ENCODE measurements at regions not wholly inside any gene's neighbourhood (a gene's known extent, or its start where the extent isn't known, plus 50 kb on each side); places are given as distances from the start of the nearest gene placed in this dataset.
"Not testable (repeated sequence)": the region's sequence is repeated elsewhere in the genome, so short reads cannot be mapped to it uniquely, and the experiment has no call there.

DNA sequence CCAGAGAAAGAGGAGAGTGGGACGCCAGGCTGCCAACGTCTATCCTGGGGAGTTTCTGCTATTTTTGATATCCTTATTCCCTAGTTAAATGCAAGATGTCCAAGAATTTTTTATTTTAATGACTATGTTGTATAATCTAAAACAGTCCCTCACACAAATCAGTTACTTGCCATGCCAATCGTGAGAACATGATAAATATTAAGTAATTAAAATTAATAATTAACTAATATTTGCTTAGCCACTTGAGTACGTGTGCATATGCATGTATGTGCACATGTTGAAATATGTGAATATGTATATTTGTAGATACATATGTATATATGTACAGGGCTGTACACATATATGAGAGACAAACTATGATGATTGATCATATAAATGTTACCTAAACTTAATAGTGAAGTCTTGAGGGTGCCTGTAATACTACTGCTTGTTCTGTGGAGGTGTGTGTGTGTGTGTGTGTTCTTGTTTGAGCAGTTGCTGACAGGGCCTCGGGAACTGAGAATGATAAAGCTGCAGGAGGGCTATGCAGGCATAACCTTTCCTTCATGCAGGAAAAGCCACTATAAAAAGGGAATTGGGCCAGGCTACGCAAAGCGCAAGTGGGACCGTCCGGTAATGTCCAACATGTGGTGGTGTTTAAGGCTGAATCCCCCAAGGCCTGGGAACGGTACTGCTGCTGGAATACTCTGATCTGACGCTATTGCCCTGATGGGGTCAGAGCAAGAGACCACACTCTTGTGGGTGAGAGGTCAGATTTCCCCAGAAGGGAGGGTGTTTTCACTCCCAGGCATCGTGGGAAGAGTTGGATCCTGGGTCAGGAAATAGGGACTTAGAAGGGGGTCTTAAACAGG is 148.3 kb upstream of the TBX18 start:
- DNase-seq, result no peak

DNA sequence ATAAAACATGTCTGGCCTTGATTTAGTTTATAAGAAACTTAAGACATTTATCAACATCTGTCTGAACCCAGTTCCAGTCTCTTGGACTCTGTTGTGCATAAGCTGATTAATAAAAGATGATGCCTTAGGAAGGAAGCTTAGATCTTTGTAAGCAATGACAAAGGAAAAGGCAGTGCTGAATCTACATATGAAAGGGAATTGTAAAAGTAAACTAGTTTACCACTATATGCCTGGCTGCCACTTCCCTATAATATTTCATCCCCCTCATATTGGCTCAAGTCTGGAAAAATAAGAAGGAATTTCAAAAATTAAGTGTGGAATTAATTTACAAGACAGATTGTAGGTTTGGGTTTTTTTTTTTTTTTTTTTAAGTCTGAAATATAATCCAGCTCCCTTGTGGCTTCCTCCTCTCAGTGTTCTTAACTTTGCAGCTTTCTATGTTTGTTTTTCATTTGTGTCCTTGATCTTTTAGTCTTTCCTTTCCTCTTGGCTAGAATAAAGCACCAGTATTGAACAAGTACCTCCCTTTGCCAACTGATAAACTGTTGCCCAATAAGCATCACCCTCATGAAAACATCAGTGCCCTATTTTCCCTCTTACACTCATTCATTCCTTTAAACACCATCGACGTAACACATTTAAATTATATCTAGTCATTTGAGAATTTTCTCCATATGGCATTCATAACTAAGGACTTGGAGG is 146.7 kb upstream of the TBX18 start:
- no peak for DNase-seq

DNA sequence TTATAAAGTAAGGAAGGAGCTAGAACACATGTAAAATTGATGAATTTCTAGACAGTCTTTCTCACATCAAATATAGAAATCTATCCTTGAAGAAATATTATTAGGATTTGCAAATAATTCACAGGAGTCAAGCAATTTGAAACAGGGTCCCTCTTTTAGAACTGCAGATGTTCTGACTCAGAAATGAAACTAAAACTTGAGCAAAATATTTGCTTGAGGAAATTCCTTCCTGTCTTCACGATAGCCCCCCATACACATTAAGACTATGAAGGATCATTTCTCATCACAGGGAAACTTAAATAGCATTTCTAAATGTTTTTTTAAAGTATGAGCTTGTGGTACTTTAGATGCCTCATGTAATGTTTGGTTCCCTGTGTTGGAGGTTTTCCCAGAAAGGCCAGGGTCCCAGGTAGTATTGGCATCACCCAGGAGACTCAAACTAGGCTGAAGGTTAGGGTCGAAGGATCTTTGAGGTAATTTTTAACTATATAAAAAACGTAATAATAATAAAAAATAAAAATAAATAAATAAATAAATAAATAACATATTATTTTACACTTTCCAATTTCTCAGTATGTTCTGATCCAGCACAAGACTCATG is 144.0 kb upstream of the TBX18 start:
- no peak for DNase-seq

DNA sequence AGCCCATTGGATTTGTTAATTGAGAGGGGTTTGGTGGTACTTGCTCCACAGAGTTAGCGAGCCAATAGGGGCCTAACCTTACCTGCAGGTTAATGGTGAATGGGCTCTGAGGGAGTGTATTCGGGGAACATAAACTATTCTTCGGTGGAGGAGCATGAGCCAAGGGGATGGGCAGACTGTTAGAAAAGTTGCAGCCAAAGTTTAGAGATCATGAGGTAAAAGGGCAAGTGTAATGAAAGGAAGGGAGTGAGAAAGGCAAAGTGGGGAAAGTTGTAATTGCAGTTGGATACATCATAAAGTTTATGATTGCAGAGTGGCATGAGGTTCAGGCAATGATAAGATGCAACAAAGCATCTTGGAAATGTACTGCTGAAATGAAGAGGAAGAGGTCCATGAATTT is 142.1 kb upstream of the TBX18 start:
- no peak for DNase-seq

DNA sequence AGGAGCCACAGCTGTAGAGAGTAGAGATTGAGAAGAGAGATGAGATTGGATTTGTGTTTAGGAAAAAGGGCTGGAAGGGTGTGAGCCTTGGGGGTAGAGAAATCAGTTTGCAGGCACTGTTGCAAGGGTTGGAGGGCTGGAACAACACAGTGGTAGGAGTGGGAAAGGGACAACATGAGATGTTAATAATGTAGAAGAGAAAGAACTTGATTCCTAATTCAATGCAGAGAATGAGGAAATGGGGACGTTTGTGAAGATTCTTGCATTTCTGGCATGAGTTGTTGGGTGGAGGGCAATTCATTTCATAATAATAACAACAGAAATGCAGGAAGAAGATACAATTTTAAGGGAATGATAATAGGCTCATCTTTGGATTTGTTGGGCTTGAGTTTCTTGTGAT is 141.4 kb upstream of the TBX18 start:
- DNase-seq, result no peak

DNA sequence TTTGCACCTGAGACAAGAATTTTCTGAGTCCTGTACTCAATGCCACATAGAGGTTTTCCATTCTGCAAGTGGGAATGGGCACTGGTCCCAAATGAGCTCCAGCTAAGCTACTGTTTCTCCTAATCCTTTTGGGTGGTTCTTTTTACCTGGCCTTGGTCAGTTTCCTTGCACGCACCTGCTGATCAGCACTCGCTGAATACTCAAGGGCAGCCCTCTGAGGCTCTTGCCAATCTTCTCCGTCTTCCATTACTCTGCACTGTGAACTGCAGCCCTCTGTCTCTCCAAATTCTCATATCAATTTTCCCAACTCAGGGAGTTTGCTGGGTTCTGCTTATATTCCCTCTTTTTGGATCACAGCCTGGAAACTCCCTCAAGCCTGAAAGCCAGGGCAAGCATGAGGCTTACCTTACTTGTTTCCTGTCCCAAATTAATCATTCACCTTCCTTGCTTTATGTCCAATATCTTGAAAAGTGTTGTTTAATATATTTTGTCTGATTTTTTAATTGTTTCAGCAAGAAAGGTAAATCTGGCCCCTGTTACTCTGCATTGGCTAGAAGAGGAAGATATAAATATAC is 138.0 kb upstream of the TBX18 start:
- DNase-seq, result no peak

DNA sequence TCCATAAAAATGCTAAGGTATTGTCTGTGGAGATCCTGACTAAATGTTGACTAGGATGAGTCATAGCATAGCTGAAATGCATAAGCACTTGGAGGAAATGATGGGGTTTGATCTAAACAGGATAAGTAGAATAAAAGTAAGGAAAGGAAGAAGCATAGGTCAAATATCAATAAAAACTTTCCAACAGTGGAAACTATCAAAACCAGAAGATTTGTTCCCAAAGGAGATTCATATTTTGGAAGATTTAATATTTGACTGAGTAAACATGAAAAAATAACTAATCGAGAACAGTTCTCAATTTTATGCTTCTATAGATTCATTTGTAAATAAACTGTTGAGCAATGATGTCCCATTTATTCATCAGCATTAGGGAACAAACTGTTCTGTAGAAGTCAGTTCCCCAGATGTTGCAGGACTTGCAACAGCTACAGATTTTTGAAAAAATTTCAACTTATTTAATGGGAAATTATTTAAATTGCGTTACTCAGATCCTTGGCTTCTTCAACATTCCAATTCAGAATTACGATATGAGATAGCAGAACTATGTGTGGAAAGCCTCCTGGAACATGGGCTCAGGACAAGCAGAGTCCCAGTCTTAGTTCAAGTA is 133.7 kb upstream of the TBX18 start:
- DNase-seq, result no peak

DNA sequence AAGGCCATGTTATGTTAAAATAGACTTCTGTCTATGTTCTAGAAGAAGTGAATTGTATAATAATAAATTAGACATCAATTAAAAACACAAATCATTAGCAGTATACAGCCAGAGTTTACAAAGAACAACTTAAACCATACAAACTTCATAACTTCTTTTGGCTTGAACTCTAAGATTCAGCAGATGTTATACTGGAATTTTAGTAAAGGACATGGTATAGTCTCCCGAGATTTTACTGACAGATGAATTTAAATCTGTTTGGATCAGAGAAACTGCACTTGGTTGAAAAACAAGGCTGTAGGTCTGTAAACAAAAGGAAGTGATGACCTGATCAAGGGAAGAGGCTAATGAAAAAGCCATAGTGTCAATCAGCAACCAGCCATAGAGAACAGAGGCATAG is 132.6 kb upstream of the TBX18 start:
- DNase-seq, result no peak

DNA sequence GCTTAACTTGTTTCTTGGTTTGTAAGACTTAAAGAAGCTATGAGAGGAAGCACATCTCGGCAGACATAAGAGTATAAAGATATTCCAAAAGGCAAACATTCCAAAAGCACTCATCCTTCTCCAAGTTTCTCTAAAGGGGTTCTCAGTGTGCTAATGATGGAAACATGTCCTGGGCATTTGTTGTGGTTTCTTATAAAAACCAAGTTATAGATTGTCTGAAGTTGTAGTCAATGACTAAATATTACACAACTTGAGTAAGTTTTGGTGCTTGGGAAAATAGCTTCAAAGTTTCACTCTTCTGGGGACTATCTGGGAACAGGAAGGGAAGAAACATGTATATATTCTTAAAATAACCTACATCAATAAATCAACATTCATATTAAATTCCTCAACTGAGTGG is 128.3 kb upstream of the TBX18 start:
- DNase-seq, result no peak

DNA sequence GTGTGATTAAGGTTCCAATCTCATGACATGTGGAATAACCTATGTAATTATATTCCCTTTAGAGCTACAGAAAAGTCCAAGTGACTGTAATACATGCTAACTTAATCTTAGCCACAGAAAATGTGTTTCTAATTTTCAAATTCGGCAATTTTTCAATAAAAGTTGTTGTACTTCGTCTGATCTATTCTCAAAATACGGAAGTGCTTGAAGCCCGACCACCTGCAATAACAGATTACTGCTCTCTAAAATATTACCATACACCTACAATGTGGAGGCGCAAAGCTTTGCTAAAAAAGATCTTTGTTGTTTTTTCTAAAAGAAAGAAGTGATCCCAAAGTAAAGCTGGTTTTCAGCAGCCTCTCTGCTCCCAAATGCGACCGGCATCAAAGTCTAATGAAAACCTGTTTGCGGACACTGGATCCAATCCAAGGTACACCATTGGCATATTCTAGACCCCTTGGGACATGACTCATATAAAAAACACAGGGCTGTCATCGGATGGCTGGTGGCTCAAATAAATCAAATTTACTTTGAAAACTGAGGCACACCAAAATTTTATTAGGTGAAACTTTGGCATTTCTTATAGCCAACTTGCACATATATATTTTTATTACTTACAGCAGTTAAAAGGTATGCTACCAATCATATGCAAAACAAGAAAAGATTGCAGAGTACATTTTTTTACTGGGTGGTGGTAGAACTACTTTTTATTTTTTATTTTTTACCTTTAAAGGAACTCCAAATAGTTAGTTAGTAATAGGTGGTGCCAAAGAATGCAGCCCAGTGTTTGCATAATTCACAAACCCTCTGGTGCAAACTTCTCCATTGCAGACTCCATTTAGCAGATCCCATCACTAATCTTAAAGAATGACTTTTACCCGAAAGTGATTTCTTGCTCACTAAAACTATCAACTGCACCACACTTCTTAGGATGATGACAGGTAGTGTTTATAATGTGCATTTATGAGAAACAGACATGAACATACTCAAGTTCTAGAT is 118.7 kb upstream of the TBX18 start:
- no peak for DNase-seq

DNA sequence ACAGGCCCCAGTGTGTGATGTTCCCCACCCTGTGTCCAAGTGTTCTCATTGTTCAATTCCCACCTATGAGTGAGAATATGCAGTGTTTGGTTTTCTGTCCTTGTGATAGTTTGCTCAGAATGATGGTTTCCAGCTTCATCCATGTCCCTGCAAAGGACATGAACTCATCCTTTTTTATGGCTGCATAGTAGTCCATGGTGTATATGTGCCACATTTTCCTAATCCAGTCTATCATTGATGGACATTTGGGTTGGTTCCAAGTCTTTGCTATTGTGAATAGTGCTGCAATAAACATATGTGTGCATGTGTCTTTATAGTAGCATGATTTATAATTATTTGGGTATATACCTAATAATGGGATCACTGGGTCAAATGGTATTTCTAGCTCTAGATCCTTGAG is 115.0 kb upstream of the TBX18 start:
- DNase-seq, result not testable (repeated sequence)

DNA sequence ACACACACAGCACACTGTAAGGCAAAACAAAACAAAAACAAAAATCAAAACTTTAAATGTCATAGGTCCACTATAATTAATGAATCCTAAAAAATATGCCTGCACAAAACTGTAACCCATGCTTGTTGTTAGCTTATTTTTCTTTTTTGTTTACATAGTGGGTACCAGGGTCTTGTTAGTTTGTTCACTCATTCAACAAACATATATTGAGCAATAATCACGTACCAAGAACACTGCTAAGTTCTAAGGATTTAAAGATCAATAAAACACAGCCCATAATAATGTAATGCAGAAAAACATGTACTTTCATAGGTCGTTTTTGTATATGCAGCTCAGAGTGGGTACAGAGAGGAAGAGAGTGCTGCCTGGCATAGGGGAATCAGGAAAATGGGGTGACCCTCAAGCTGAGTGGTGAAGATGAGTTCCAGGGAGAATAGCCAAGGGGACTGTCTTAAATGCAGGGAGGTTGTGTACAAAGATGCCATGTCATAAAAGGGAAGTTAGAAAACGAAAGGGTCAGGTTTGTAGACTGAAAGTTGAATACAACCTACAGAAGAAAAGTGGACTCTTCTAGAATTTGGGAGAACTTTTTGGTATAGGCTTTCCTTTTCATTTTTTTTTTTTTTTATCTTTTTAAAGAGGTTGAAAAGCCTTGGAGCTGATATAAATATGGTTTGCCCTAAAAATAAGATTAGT is 113.3 kb upstream of the TBX18 start:
- no peak for DNase-seq

DNA sequence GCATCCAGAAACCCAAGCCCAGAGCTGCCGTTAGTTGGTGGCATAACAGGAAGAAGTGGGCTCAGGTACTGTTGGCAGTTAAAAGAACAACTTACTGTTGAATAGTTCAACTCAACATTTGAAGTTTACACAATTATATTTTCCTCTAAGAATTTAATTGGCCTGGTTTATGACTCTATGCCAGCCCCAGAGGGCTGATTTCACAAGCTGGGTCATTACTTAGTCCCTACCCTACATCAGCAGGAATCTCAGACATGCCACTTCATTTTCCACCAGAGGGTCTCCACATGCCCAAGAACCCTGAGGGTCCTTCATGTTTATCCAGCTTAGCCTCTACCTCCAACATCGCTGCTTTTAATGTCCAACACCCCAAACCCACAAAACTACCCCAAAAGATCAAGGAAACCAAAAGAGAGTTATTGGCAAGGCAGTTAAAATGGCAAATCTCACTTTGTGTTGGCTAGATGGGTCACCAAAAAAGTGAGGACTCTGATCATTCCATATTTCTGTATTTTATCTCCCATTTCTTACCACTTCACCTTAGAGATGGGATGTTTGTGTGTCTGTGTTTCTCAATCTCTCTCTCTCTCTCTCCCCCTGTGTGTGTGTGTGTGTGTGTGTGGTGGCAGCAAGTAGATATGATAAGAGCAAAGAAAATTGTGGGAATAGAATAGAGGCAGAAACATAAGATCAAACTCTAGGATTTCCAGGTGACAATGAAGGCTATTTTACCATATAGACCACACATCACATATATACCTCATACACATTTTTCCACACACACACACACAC is 112.5 kb upstream of the TBX18 start:
- no peak for DNase-seq

DNA sequence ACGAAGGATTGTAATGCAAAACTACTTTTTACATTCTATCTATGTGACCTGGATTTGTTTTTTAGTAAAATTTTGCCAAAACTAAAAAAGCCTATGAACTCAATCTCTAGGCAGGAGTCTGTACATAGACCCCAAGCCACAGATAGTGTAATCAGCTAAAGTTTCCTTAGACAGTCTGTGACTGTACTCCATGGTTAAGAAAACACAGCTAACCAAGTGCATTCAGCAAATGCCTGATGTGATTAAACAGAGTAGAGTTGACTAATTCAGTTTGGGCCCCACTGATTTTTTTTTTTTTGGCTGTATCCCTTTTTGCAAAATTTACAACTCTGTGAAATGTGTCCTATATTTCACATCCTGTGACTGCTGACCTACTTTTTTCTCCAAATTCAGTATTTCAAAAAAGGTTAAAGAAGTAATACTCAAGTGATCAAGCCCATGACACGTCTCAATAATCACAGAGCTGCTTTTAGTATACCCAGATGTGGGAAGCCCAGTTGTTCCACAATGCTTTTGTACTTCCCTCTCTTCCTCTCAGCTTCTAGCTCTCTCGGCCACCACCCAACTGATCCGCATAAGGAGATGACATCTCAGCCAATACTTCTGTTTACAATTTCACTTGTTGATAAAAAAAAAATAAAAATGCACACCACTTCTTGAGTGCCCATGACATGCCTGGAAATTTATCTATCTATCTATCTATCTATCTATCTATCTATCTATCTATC is 108.8 kb upstream of the TBX18 start:
- no peak for DNase-seq

DNA sequence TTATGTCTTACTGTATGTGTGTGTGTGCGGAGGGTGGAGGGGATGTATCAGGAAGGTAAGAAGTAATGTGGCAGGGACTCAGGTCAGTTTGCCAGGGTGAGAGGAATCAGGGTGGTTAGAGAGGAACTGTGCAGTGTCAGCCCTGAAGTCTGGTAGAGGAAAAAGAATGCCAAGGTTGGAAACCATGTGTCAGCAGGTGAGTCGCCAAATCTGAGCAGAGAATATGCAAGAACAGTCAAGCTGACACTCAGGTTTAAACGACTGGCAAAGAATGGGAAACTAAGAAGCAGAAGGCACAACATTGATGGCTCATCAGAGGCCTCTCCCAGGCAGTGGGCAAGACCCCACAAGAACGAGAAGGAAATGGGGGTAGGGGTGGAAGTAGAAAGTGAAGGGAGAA is 107.5 kb upstream of the TBX18 start:
- DNase-seq, result no peak

DNA sequence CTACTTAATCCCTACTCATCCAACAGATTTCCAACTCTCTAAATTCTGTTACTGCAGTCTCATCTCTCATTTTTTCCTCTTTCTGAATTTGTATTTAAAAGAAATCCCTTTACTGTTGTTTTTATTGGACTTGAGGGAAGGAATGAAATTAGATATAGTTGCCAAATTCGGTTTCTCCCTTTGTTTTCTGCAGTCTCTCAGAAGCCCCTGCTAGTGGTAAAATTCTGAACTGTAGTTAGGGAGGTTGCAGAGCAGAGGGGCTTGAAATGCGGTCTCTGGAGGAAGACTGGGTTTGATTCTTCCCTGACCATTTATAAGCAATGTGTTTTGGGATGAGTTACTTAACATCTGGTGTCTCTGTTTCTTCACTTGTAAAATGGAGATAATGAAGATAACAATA is 106.3 kb upstream of the TBX18 start:
- DNase-seq, result no peak

DNA sequence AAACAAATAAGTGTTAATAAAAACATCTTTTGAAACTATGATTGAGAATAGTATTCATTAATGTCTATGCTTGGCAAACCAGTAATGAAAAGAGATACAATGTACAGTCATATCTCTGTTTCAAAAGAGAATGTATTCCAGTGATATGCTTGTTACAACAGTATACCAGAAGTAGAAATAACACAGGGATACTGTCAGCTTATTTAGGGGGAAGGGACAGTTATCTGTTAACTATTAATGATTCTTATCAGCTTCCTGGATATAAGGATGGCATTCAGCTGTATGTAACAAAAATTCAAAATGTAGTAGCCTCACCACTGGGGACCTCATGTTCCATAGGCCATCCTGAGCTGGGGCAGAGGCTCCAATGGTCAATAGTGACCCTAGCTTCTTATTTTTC is 103.8 kb upstream of the TBX18 start:
- DNase-seq, result no peak

DNA sequence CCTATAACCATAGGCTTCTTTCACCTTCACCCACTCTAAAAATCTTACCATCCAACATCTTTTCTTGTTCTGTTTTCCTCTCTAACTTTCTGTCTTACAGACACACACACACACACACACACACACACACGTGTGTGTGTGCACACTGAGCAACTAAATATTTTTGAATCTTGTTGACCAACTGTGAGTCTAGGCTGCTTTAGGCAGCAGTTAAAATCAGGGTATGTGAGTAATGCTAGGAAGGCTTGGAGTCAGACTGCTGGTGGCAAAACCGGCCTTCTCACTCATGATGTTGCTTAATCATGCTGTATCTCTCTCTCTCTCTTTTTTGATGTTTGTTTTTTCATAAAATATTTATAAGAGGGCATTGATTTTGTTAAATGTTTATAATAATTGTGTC is 103.1 kb upstream of the TBX18 start:
- no peak for DNase-seq

DNA sequence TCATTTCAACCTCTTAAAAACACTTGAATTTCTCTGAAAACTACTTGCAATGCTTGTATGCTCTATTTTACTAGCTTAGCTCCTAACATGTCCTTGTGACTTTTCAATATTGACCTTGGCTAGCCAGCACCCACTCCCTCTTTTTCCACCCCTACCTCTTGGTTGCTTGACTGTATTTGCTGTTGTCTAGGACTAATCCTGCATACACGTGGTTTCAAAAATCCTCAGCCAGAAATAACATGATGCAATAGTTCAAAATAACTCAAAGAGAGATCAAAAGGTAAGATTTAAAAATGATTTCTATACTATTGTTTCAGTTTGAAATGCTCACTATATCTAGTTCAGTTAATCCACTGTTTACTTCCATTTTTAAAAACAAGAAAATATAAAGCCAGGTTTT is 102.3 kb upstream of the TBX18 start:
- DNase-seq, result no peak

DNA sequence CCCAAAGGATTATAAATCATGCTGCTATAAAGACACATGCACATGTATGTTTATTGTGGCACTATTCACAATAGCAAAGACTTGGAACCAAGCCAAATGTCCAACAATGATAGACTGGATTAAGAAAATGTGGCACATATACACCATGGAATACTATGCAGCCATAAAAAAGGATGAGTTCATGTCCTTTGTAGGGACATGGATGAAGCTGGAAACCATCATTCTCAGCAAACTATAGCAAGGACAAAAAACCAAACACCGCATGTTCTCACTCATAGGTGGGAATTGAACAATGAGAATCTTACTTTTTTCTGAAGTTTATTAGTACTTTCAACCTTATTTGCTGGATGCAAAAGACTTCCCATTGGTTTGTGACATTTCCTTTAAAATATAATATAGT is 101.0 kb upstream of the TBX18 start:
- not testable (repeated sequence) for DNase-seq

Data from NCI-H1694 (cell line).